ENCODE measurements at regions not wholly inside any gene's neighbourhood (a gene's known extent, or its start where the extent isn't known, plus 50 kb on each side); places are given as distances from the start of the nearest gene placed in this dataset.

- H3K4me3 ChIP-seq (ENCODE audit: low read depth, low read length), result no peak overlapping the region
- no peak for TF ChIP-seq CTCF (IDR thresholded peaks at IDR 0.05; ENCODE audit: low read depth, low read length)
These were observed 691.3 kb downstream of the EPM2A start for GRCh38 chr6:145043926-145044500.

GRCh38 chr6:145044641-145045246 is 690.6 kb downstream of the EPM2A start:
- no peak for TF ChIP-seq CTCF (IDR thresholded peaks at IDR 0.05; ENCODE audit: low read depth, low read length)
- no peak overlapping the region for H3K4me3 ChIP-seq (ENCODE audit: low read depth, low read length)

GRCh38 chr6:145045582-145045981 is 689.7 kb downstream of the EPM2A start:
- TF ChIP-seq CTCF (IDR thresholded peaks at IDR 0.05; ENCODE audit: low read depth, low read length), result no peak
- no peak overlapping the region for H3K4me3 ChIP-seq (ENCODE audit: low read depth, low read length)

GRCh38 chr6:145047891-145048290 is 687.4 kb downstream of the EPM2A start:
- no peak overlapping the region for H3K4me3 ChIP-seq (ENCODE audit: low read depth, low read length)
- no peak for TF ChIP-seq CTCF (IDR thresholded peaks at IDR 0.05; ENCODE audit: low read depth, low read length)

- TF ChIP-seq CTCF (IDR thresholded peaks at IDR 0.05; ENCODE audit: low read depth, low read length), result no peak
These were observed 683.7 kb downstream of the EPM2A start for GRCh38 chr6:145051661-145052060.

GRCh38 chr6:145055567-145055966 is 679.8 kb downstream of the EPM2A start:
- no peak for TF ChIP-seq CTCF (IDR thresholded peaks at IDR 0.05; ENCODE audit: low read depth, low read length)
- no peak overlapping the region for H3K4me3 ChIP-seq (ENCODE audit: low read depth, low read length)

More at GRCh38 chr6:145051661-145052060, 683.7 kb downstream of the EPM2A start:
- H3K4me3 ChIP-seq (ENCODE audit: low read depth, low read length), result no peak overlapping the region

GRCh38 chr6:145060714-145061113 is 674.6 kb downstream of the EPM2A start:
- H3K4me3 ChIP-seq (ENCODE audit: low read depth, low read length), result no peak overlapping the region
- no peak for TF ChIP-seq CTCF (IDR thresholded peaks at IDR 0.05; ENCODE audit: low read depth, low read length)

Data from WI38 (cell line).